T-helper 1 cell treated with Interleukin-12 subunit alpha and Interleukin-12 subunit beta and Interleukin-4 antibody, amounts not matched to agents 30 μg/mL and 1 μg/mL, for 36 hours (primary cell): ENCODE measurements at regions not wholly inside any gene's neighbourhood (a gene's known extent, or its start where the extent isn't known, plus 50 kb on each side); places are given as distances from the start of the nearest gene placed in this dataset.
"Not testable (repeated sequence)": the region's sequence is repeated elsewhere in the genome, so short reads cannot be mapped to it uniquely, and the experiment has no call there.

Source experiments
- H3K27ac Mint-ChIP-seq: one replicate; pipeline ENCODE4 v1.8.0; 2021; ENCODE audit warnings: mild to moderate bottlenecking, mixed read lengths
- H3K27me3 Mint-ChIP-seq: one replicate; pipeline ENCODE4 v1.8.0; 2021; ENCODE audit warnings: low read depth, mixed read lengths
- H3K36me3 Mint-ChIP-seq: one replicate; pipeline ENCODE4 v1.8.0; 2021; ENCODE audit warnings: low read depth, mixed read lengths
- H3K4me1 Mint-ChIP-seq: one replicate; pipeline ENCODE4 v1.8.0; 2021; ENCODE audit warnings: low read depth, mixed read lengths
- H3K4me3 Mint-ChIP-seq: one replicate; pipeline ENCODE4 v1.8.0; 2021; ENCODE audit warnings: mild to moderate bottlenecking, moderate library complexity, mixed read lengths
- H3K9me3 Mint-ChIP-seq: one replicate; pipeline ENCODE4 v1.8.0; 2021; ENCODE audit warnings: mixed read lengths

DNA sequence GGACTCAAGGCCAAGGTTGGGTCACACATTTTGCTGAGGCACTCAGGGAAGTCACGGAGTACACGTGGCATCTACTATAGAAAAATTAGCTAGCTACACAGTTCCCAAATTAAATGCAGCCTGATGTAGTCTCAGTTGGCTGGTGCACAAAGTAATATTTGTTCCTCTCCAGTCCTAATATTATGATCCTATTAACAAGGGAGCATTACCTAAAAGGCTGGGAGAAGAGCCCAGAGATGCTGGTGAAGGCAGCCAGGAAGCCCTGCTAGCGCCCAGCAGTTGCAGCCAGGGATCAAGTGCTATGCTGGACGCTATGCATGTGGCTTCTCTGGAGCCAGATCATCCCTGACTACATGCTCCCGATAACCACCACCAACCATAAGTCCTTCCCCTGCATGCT, 88.0 kb upstream of the GSC start:
- no peaks in the 10 kb centered on the region for H3K4me1 Mint-ChIP-seq
- no peak overlapping the region for H3K4me3 Mint-ChIP-seq
- H3K36me3 Mint-ChIP-seq: no peaks in the 10 kb centered on the region
- H3K27me3 Mint-ChIP-seq: peaks cover 3% of the 10 kb centered on the region
- H3K27ac Mint-ChIP-seq: no peak overlapping the region
- H3K9me3 Mint-ChIP-seq: peaks cover 3% of the 10 kb centered on the region

DNA sequence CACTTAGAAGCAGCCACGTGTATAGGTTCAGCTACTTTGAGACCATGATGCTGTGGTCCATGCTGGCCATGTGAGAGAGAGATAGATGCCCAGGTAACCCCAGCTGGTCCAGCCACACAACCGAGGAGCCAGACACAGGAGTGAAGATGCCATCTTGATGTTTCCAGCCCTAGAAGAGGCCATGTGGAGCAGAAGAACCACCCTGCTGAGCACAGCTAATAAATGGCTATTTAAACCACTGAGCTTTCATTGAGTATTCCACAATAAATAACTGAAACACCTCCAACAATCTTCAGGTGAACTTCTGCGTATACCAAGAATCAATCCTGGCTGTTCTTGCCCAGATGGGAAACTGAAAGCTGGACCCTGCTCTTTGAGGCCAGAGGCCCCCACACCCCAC, 84.0 kb upstream of the GSC start:
- no peak overlapping the region for H3K27ac Mint-ChIP-seq
- H3K4me1 Mint-ChIP-seq: no peaks in the 10 kb centered on the region
- no peaks in the 10 kb centered on the region for H3K36me3 Mint-ChIP-seq
- H3K9me3 Mint-ChIP-seq: peaks cover 3% of the 10 kb centered on the region
- H3K4me3 Mint-ChIP-seq: no peak overlapping the region
- no peaks in the 10 kb centered on the region for H3K27me3 Mint-ChIP-seq

DNA sequence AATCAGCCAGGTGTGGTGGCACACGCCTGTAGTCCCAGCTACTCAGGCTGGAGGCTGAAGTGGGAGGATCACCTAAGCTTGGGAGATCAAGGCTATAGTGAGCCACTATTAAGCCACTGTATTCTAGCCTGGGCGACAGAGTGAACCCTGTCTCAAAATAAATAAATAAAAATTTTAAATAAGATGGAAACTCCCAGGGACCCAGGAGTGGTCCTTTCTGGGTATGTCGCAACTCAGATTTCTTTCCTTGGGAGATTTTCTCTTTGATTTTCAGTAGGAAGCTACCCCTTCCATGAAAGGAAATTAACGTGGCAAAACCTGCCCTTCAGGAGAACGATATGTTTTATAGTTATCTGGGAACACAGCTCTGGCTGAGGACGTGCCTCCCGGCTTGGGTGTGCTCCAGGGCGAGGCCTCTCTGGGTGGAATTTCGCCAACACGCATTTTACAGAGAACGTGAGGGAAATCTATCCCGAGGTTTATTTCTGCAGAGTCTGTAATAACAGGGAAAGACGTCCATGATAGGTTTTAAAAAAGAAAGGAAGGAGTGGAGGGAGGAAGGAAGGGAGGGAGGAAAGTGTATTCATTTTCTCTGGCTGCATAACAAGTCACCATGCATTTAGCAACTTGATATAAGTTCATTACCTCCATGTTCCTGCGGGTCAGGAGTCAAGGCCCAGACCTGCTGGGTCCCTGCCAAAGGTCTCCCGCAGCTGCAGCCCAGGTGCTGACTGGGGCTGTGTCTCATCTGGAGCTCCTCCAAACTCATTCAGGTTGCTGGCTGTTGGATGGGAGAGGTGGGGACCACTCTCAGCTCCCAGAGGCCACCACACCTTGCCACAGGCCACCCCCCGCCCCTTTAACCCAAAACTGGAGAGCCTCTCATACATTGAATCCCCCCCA, 80.6 kb upstream of the GSC start:
- Mint-ChIP-seq H3K36me3 (no peaks in the 10 kb centered on the region), H3K4me1 (no peaks in the 10 kb centered on the region), H3K27ac (no peak overlapping the region), H3K27me3 (no peaks in the 10 kb centered on the region), H3K9me3 (peaks cover 3% of the 10 kb centered on the region), H3K4me3 (no peak overlapping the region)

DNA sequence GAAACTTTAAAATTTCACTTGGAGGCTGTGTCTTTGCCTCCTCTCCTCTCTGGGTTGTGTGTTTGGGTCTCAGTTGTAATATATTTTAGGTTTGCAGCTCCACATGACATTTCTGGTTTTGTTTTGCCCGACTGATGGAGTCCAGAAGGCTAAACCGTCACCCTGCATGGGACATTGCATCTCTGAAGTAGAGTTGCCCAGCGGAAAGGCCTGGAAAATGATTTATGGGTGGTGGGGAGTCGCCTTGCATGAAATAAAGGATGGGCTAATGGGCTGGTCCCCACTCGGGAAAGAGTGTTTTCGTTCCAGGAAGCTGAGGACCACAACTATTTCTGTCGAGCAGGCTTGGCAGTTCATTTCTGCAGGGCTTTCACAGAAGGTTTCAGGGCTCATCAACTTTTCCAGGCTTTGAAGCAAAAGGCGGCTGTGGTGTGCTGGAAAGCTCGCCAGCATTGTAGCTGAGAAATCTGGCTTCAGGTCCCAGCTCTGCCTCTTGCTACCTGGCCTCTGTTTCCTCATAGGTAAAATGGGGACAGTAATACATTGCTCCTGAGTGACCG, 74.8 kb upstream of the GSC start:
- H3K27me3 Mint-ChIP-seq: no peaks in the 10 kb centered on the region
- no peaks in the 10 kb centered on the region for H3K4me1 Mint-ChIP-seq
- no peak overlapping the region for H3K27ac Mint-ChIP-seq
- no peak overlapping the region for H3K4me3 Mint-ChIP-seq
- H3K9me3 Mint-ChIP-seq: no peaks in the 10 kb centered on the region
- H3K36me3 Mint-ChIP-seq: no peaks in the 10 kb centered on the region

DNA sequence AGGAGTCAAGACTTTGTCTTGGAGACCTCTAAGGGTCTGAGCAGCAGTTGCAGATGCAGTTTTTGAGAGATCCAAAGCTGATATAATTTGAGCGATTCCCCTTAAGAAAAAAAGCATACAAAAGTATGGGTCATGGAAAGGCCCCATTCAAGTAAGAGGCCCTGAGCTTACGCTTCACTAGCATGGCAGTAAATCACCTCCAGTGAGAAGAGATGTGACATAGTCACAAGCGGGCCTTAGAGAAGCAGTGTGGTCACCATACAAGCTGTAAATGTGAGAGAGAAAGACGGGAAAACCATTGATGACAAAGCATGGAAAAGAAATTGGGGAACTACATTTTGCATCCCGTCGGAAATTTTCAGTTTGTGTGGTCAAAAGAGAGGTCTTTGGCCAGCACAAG, 70.6 kb upstream of the GSC start:
- no peaks in the 10 kb centered on the region for H3K4me1 Mint-ChIP-seq
- no peaks in the 10 kb centered on the region for H3K27me3 Mint-ChIP-seq
- H3K27ac Mint-ChIP-seq: no peak overlapping the region
- H3K36me3 Mint-ChIP-seq: no peaks in the 10 kb centered on the region
- no peaks in the 10 kb centered on the region for H3K9me3 Mint-ChIP-seq
- no peak overlapping the region for H3K4me3 Mint-ChIP-seq

DNA sequence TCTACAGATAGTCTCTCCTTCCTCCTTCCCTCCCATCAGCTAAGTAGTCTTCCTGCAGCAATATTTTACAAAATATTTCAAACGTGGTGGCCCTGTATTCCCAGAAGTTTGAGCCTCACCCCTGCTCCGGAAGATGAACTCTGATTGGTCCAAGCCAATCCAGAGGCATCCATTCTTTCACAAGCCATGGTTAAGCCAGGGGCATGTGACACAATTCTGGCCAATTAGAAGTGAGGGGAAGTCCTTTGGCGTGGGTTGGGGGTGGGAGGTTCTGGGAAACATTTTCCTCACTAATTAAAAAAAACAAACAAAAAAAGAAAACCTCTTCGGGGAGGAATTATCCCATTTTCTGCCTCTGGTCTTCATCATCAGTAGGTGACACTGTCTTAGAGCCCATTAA, 69.4 kb upstream of the GSC start:
- Mint-ChIP-seq H3K9me3 (no peaks in the 10 kb centered on the region), H3K27ac (no peak overlapping the region), H3K4me3 (no peak overlapping the region), H3K4me1 (no peaks in the 10 kb centered on the region), H3K36me3 (no peaks in the 10 kb centered on the region), H3K27me3 (no peaks in the 10 kb centered on the region)

DNA sequence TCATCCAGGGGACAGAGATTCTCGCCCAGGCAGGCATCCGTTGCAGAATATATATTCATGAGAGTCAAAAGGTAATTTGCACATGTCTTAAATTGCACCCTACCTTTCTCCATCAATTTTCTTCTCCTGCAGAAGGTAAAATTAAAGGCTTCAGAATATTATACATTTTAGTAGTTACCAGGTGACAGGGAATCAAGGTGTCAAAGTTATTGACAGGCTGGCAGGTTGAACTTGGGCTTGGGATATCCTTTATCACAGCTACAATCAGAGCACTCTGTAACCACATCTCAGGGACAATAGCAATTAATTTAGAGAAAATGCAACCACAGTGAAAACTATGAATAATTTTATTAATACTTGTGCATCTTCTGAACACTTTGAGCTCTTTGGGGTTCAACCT, 66.9 kb upstream of the GSC start:
- Mint-ChIP-seq H3K4me3 (no peak overlapping the region), H3K27ac (no peak overlapping the region), H3K27me3 (no peaks in the 10 kb centered on the region), H3K36me3 (no peaks in the 10 kb centered on the region), H3K9me3 (no peaks in the 10 kb centered on the region), H3K4me1 (no peaks in the 10 kb centered on the region)

DNA sequence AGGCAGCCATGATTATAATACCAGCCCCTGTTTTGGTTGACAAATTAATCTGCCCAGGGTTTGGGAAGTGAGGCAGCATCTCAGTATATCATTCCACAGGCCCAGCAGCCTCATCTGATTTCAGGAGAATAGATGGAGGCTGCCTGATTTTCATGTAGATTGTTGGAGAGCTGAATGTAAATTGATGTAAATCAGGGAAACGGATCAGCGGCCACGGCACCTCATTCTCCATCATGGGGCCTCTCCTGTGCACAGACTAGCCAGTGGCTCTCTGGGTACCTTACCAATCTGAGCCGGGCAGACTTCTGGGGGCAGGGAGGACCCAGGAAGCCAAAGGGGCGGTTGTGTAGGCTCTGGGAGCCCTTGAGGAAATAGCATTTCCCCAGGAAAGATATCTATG, 63.7 kb upstream of the GSC start:
- H3K9me3 Mint-ChIP-seq: no peaks in the 10 kb centered on the region
- no peaks in the 10 kb centered on the region for H3K36me3 Mint-ChIP-seq
- H3K27ac Mint-ChIP-seq: no peak overlapping the region
- H3K4me3 Mint-ChIP-seq: no peak overlapping the region
- no peaks in the 10 kb centered on the region for H3K4me1 Mint-ChIP-seq
- no peaks in the 10 kb centered on the region for H3K27me3 Mint-ChIP-seq

DNA sequence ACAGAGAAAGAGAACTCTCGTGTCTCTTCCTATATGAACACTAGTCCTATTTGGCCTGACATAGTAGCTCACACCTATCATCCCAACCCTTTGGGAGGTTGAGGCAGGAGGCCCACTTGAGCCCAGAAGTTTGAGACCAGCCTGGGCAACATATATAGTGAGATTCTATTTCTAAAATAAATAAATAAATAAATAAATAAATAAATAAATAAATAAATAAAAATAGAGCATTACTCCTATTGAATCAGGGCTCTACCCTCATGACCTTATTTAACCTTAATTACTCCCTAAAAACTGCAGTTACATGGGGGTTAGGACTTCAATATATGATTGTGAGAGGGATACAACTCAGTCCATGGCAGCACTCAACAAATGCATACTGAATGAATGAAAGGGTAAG, 61.2 kb upstream of the GSC start:
- Mint-ChIP-seq H3K27ac (no peak overlapping the region), H3K36me3 (no peaks in the 10 kb centered on the region), H3K4me3 (no peak overlapping the region), H3K27me3 (no peaks in the 10 kb centered on the region), H3K4me1 (no peaks in the 10 kb centered on the region), H3K9me3 (no peaks in the 10 kb centered on the region)

DNA sequence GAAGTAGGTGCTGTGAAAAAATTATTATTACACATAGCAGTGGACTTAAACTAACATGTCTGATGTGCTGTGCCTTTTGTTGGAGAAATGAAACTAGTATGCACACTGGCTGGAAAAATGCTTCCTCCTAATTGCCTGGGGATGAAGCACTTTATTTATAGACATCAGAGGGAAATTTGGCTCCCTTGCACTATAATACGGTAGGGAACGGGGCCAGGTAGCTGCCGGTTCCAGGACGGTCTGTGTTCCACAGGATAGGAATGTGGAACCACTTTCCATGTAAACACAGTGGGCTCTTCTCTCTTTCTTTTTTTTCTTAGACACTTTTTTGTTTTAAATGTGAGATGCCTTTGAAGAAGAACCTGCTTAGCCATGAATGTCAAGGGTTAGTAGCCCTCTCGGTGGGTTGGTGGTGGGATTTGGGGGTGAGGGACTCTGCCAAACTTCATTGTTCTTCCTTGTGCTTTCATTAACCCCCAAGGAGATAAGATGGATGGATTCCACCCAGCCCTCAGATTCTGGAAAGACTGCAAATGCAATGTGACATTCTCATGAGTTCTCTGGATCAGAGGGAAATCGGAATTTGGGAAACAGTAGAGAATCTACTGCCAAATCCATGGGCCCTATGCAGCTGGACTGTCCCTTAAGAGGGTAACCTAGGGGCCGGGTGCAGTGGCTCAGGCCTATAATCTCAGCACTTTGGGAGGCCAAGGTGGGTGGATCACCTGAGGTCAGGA, 58.0 kb upstream of the GSC start:
- H3K4me1 Mint-ChIP-seq: no peaks in the 10 kb centered on the region
- no peaks in the 10 kb centered on the region for H3K36me3 Mint-ChIP-seq
- peaks cover 5% of the 10 kb centered on the region for H3K9me3 Mint-ChIP-seq
- H3K4me3 Mint-ChIP-seq: no peak overlapping the region
- no peak overlapping the region for H3K27ac Mint-ChIP-seq
- H3K27me3 Mint-ChIP-seq: no peaks in the 10 kb centered on the region

DNA sequence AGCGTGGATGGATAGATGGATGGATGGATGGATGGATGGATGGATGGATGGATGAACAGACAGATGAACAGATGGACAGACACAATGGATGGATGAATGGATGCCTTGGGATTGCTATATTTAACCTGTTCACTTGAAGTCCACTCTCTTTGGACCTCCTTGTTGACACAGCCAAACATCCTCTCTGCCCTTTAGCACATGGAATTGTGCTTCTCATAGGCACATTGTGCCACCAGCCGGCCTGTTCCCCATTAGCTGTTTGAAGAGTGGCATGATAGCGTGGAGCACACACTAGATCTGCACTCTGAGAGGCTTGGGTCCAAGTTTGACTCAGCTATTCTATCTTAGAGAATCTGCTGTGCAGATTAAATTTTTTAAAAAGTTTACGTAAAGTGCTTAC, 56.9 kb upstream of the GSC start:
- Mint-ChIP-seq H3K9me3 (peaks cover 5% of the 10 kb centered on the region), H3K4me1 (no peaks in the 10 kb centered on the region), H3K27ac (no peak overlapping the region), H3K4me3 (no peak overlapping the region), H3K27me3 (no peaks in the 10 kb centered on the region), H3K36me3 (no peaks in the 10 kb centered on the region)

DNA sequence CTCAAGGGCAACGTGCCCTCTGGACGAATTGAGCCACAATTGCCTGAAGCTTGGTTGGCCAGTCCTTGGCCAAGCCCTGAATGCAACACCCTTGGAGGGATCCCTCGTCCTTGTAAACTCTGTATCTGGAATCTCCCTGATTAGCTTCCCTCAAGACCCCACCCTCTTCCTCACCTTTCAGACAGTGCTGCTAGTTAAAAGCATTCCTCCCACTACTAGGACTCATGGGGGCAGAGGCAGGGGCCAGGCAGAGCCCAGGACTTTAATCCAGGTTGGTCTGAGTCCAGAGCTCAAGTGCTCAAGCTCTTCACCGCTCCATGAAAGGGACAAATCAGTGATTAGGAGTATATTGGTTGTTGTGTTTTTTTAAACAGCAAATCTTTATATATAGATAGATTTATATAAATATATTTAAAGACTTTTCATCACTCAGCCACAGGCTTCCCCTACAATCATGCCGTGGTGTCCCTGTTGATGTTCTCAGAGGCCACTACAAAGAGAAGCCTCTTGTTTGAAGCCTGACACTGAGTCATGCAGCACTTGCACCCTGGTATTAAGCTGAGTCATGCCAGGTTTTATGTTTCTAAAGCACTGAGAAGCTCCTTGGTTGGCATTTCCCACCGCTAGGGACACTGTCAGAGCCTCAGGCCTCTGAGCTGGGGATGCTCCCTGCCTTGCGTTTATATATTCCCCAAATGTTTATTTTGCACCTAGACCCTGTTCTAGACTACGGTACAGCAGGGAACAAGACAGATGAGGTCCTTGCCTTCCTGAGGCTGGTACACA, 53.8 kb upstream of the GSC start:
- Mint-ChIP-seq H3K27ac (no peak overlapping the region), H3K4me3 (no peak overlapping the region), H3K9me3 (peaks cover 5% of the 10 kb centered on the region), H3K4me1 (no peaks in the 10 kb centered on the region), H3K36me3 (no peaks in the 10 kb centered on the region), H3K27me3 (no peaks in the 10 kb centered on the region)

DNA sequence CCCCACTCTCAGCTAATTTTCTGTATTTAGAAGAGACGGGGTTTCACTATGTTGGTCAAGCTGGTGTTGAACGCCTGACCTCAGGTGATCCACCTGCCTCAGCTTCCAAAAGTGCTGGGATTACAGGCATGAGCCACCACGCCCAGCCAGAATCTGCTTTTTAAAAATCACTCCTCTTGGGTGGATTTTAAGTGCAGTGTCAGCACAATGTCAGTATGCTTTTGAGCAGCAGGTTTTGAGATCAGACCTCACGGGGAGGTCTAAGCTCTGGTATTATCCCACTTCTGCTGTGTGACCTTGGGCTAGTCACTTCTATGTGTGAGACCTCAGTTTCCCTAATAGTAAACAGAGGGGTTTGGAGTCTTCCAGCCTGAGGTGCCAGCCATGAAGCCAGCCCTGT, 51.8 kb upstream of the GSC start:
- peaks cover 5% of the 10 kb centered on the region for H3K9me3 Mint-ChIP-seq
- H3K36me3 Mint-ChIP-seq: no peaks in the 10 kb centered on the region
- no peak overlapping the region for H3K4me3 Mint-ChIP-seq
- no peak overlapping the region for H3K27ac Mint-ChIP-seq
- no peaks in the 10 kb centered on the region for H3K4me1 Mint-ChIP-seq
- no peaks in the 10 kb centered on the region for H3K27me3 Mint-ChIP-seq

DNA sequence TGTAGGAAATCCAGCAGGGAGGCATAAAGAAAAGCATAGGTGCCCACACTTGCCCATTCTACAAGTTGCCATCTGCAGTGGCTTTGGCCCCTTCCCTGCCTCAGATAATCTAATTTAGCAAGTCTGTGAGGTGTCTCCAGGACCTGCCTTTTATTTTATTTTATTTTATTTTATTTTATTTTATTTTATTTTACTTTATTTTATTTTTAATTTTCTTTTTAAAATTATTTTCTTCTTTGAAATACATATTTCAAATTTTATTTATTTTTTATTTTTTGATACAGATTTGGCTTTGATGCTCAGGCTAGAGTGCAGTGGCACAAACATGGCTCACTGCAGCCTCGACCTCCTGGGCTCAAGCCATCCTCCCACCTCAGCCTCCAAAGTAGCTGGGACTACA, 51.0 kb upstream of the GSC start:
- not testable (repeated sequence) for H3K4me1 Mint-ChIP-seq, H3K9me3 Mint-ChIP-seq, H3K27me3 Mint-ChIP-seq, H3K4me3 Mint-ChIP-seq, H3K27ac Mint-ChIP-seq, H3K36me3 Mint-ChIP-seq
